ENCODE measurements at regions not wholly inside any gene's neighbourhood (a gene's known extent, or its start where the extent isn't known, plus 50 kb on each side); places are given as distances from the start of the nearest gene placed in this dataset.

- no peak for DNase-seq
These were observed 713.9 kb upstream of the CDH2 start for GRCh38 chr18:28890791-28891190.

DNA sequence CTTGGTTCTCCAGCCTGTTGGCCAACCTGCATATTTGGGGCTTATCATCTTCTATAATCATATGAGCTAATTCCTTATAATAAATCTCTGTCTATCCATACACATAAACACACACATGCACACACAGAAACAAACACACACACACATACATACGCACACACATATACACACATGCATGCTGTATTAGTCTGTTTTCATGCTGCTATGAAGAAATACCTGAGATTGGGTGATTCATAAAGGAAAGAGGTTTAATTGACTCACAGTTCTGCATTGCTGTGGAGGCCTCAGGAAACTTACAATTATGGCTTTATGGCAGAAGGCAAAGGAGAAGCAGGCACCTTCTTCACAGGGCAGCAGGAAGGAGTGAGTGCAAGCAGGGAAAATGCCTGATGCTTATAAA lies 707.4 kb upstream of the CDH2 start:
- DNase-seq = no peak

DNA sequence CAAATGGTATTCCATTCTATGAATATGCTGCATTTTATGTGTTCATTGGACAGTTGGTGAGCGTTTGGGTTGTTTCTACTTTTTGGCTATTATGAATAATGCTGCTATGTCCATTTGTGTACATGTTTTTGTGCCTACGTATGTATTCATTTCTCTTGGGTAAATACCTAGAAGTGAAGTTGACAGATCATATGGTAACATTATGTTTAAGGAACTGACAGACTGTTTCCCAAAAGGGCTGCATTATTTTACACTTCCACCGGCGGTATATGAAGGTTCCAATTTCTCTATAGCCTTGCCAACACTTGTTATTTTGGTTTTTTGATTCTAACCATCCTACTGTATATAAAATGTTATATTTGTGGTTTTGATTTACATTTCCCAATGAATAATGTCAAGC lies 703.9 kb upstream of the CDH2 start:
- no peak for DNase-seq

- peak in 1 of 3 experiments; percentile 18 for DNase-seq
These were observed 698.1 kb upstream of the CDH2 start for GRCh38 chr18:28875059-28875458.

- DNase-seq = no peak
These were observed 686.5 kb upstream of the CDH2 start for GRCh38 chr18:28863396-28863795.

DNA sequence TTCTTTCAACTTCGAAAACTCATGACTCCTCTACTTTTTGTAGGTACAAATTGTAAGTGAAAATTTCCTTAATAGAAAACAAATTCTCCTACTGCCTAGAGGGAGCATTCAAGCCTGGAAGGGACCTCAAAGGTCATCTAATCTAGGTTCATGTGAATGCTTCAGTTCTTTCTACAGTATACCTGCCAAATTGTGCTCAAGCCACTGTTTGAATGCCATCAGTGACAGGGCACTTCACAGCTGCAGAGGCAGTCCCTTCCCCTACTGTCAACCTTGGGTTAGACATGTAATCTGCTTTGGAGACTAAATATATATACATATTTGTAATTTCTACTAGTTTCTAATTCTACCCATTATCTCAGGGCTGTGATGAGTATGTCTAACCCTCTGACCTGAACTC lies 681.3 kb upstream of the CDH2 start:
- DNase-seq = no peak

- no peak for DNase-seq
These were observed 679.1 kb upstream of the CDH2 start for GRCh38 chr18:28855989-28856388.

GRCh38 chr18:28855524-28855923 lies 678.6 kb upstream of the CDH2 start:
- no peak for DNase-seq

DNA sequence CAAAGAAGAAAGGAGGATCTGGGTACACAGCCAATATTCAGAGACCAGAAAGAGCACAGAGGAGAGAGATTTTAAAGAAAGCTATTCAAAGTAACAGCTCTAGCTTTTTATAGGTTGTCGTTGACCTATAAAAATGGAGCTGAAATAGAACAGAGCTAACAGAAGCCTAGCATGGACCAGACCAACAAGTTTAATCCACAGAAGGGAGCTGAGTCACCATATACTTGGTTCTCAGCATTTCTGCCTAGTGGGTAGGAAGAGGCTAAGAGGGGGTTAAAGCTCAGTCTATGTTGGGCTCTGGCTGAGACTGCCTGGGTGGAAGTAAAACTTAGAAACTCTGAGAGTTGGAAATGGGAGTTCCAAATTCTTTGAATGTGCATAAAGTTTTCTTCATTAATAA lies 678.0 kb upstream of the CDH2 start:
- DNase-seq = no peak

GRCh38 chr18:28846958-28847357 lies 670.0 kb upstream of the CDH2 start:
- DNase-seq = no peak

GRCh38 chr18:28837100-28837499 lies 660.2 kb upstream of the CDH2 start:
- DNase-seq = no peak

DNA sequence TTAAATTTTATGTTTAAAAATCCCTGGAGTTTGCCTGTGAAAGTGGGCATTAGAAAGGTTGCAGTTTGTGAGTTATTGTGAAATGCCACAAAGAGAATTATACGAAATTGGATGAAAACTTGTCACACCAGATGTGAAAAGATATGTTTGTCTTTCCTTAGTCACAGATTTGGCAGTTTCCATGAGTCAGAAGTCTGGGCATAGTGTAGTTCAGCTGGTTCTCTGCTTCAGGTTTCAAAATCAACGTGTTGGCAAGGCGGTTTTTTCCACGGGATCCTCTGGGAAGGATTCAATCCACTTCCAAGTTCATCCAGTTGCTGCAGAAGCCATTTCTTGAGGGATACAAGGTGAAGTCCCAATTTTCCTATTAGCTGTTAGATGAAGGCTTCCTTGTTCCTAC lies 658.0 kb upstream of the CDH2 start:
- no peak for DNase-seq

- no peak for DNase-seq
These were observed 655.0 kb upstream of the CDH2 start for GRCh38 chr18:28831908-28832307.

- DNase-seq = no peak
These were observed 654.5 kb upstream of the CDH2 start for GRCh38 chr18:28831476-28831875.

- no peak for DNase-seq
These were observed 649.2 kb upstream of the CDH2 start for GRCh38 chr18:28826107-28826506.

- no peak for DNase-seq
These were observed 647.2 kb upstream of the CDH2 start for GRCh38 chr18:28824183-28824574.

DNA sequence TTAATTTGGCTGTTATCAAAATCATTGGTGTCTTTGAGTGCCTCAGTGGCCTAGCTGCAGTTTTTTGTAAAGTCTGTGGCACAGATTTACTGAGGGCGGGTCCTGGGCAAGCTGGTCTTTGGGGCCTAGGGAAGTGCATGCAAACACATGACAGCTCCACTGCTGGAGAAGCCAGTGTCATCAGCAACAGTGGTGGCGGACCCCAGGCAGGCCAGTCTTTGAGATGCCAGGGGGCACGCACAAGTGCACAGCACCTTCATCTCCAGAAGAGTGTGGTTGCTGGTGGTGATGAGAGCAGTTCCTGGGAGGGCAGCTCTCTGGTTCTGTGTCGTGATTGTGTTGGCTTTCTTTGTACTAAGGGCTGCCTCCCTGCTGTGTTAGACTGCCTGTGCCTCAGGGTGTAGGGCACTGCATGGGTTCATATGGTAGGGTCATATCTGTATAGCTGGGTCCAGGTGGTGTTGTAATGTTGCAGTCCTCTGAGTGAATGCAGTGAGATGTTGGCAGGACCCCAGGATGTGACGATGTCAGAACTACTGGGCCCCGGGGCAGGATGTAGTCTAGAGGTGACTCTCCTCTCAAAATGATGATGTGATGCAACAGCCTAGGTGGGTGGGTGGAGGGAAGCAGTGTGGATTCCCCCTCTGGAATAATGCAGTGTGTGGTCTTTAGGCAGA lies 646.7 kb upstream of the CDH2 start:
- DNase-seq = no peak

DNA sequence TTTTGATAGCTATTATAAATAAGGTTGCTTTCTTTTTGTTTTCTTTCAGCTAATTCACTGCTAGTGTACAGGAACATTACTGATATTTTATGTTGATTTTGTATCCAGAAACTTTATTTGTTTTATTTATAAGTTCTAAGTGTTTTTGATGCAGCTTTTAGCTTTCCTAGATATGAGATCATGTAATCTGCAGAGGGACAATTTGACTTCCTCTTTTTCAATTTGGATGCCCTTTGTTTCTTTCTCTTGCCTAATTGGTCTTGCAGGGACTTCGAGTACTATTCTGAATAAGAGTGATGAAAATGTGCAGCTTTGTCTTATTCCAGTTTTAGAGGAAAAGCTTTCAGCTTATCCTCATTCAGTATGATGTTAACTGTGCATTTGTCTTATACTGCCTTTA lies 643.4 kb upstream of the CDH2 start:
- no peak for DNase-seq

GRCh38 chr18:28816155-28816554 lies 639.2 kb upstream of the CDH2 start:
- DNase-seq = no peak

- no peak for DNase-seq
These were observed 637.4 kb upstream of the CDH2 start for GRCh38 chr18:28814365-28814764.

- no peak for DNase-seq
These were observed 631.4 kb upstream of the CDH2 start for GRCh38 chr18:28808373-28808772.

- no peak for DNase-seq
These were observed 628.6 kb upstream of the CDH2 start for GRCh38 chr18:28805491-28805890.

DNA sequence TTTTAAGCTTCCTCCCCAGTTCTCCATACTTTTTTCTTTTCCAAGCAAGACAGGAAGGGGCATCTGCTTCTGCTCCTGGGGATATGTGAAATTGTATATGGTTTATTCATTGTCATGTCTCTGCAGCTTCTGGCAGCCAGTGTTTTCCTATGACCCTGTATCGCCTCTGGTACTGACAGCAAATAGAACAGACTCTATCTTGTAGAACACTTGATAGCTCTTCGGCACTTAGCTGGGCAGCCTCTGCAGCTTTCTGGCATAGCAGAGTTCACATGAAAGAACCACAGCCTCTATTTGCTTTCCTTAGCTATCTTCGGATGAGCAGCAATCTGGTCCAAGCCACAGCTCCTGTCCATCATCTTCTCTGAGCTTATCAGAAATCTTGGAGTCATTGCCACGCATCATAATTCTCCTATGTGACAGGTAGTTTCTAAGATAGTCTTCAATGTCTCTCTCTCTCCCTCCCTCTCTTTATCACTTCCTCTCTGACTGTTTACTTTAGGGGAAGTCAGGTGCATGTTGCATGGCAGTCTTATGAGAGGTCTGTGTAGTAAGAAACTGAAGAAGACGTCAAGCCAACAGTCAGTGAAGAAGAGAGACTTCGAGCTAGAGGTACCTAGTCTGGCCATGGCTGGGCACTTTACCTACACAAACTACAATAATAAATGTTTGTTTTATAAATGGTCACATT lies 627.7 kb upstream of the CDH2 start:
- no peak for DNase-seq

GRCh38 chr18:28802546-28802945 lies 625.6 kb upstream of the CDH2 start:
- DNase-seq = no peak

- no peak for DNase-seq
These were observed 624.9 kb upstream of the CDH2 start for GRCh38 chr18:28801876-28802275.

Data from NCI-H1417 (cell line).